ENCODE measurements at regions not wholly inside any gene's neighbourhood (a gene's known extent, or its start where the extent isn't known, plus 50 kb on each side); places are given as distances from the start of the nearest gene placed in this dataset.

GRCh38 chr6:18785810-18786490 lies 398.8 kb downstream of the RNF144B start:
- FAIRE-seq = no peak
- TF ChIP-seq TAF1 (IDR thresholded peaks at IDR 0.05; ENCODE audit: low read depth, low read length) = no peak
- TF ChIP-seq SPI1 (IDR thresholded peaks at IDR 0.05; ENCODE audit: low read depth, low read length) = no peak
- TF ChIP-seq POLR2AphosphoS5 (IDR thresholded peaks at IDR 0.05; ENCODE audit: low read depth, low read length) = no peak
- TF ChIP-seq POU2F2 (IDR thresholded peaks at IDR 0.05; ENCODE audit: low read depth, low read length) = no peak
- no peak for TF ChIP-seq POLR2A (IDR thresholded peaks at IDR 0.05; ENCODE audit: low read depth, low read length)
- DNase-seq (ENCODE audit: insufficient read length, low spot score) = no peak

GRCh38 chr6:18792866-18793265 lies 405.7 kb downstream of the RNF144B start:
- TF ChIP-seq PAX5 (IDR thresholded peaks at IDR 0.05; ENCODE audit: insufficient read depth, low read length, severe bottlenecking) (no peak), TAF1 (IDR thresholded peaks at IDR 0.05; ENCODE audit: low read depth, low read length) (no peak), SPI1 (IDR thresholded peaks at IDR 0.05; ENCODE audit: low read depth, low read length) (no peak), POLR2A (IDR thresholded peaks at IDR 0.05; ENCODE audit: low read depth, low read length) (no peak), POLR2AphosphoS5 (IDR thresholded peaks at IDR 0.05; ENCODE audit: low read depth, low read length) (no peak), POU2F2 (IDR thresholded peaks at IDR 0.05; ENCODE audit: low read depth, low read length) (no peak)
- DNase-seq (ENCODE audit: insufficient read length, low spot score) (no peak), FAIRE-seq (no peak)

GRCh38 chr6:18795726-18796125 lies 408.6 kb downstream of the RNF144B start:
- no peak for TF ChIP-seq POU2F2 (IDR thresholded peaks at IDR 0.05; ENCODE audit: low read depth, low read length)
- no peak for TF ChIP-seq PAX5 (IDR thresholded peaks at IDR 0.05; ENCODE audit: insufficient read depth, low read length, severe bottlenecking)
- TF ChIP-seq TAF1 (IDR thresholded peaks at IDR 0.05; ENCODE audit: low read depth, low read length) = no peak
- no peak for TF ChIP-seq SPI1 (IDR thresholded peaks at IDR 0.05; ENCODE audit: low read depth, low read length)
- TF ChIP-seq POLR2AphosphoS5 (IDR thresholded peaks at IDR 0.05; ENCODE audit: low read depth, low read length) = no peak
- TF ChIP-seq POLR2A (IDR thresholded peaks at IDR 0.05; ENCODE audit: low read depth, low read length) = no peak
- DNase-seq (ENCODE audit: insufficient read length, low spot score) = no peak
- no peak for FAIRE-seq

GRCh38 chr6:18820725-18821124 lies 433.6 kb downstream of the RNF144B start:
- TF ChIP-seq POU2F2 (IDR thresholded peaks at IDR 0.05; ENCODE audit: low read depth, low read length) (no peak), PAX5 (IDR thresholded peaks at IDR 0.05; ENCODE audit: insufficient read depth, low read length, severe bottlenecking) (no peak), POLR2A (IDR thresholded peaks at IDR 0.05; ENCODE audit: low read depth, low read length) (no peak), SPI1 (IDR thresholded peaks at IDR 0.05; ENCODE audit: low read depth, low read length) (no peak), TAF1 (IDR thresholded peaks at IDR 0.05; ENCODE audit: low read depth, low read length) (no peak)
- DNase-seq (ENCODE audit: insufficient read length, low spot score) (no peak), FAIRE-seq (no peak)

- FAIRE-seq (no peak), DNase-seq (ENCODE audit: insufficient read length, low spot score) (no peak)
- no peak for TF ChIP-seq POLR2AphosphoS5 (IDR thresholded peaks at IDR 0.05; ENCODE audit: low read depth, low read length)
- TF ChIP-seq POLR2A (IDR thresholded peaks at IDR 0.05; ENCODE audit: low read depth, low read length) = no peak
Observed at GRCh38 chr6:18823782-18824386, 436.7 kb downstream of the RNF144B start.

DNA sequence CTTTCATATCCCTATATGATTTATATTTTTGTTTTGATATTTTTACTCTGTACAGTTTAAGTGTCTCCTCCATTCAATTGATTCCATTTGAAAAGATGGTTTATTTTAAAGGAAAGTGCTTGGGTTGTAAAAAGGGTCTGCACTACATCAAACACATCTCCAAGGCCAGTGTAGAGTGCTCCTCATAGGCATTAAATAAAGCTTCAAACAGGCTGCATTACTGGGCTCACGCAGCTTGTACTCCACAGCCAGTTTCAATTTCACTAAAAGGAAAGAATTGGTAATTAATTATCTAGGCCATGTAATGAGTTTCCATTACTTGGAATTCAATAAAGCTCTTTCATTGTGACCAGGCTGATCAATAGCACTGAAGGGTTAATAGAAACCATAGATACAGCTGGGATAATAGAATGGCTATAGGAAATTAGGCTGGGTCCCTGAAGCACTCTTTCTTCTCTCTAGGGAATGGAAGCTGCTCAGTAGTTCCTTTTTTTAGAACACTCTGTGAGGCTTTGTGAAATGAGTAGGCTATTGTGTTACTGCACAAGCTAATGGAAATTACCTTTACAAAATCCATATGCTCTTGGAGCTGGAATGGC lies 442.2 kb downstream of the RNF144B start:
- no peak for DNase-seq (ENCODE audit: insufficient read length, low spot score)
- no peak for FAIRE-seq
- no peak for TF ChIP-seq POLR2A (IDR thresholded peaks at IDR 0.05; ENCODE audit: low read depth, low read length)
- TF ChIP-seq TAF1 (IDR thresholded peaks at IDR 0.05; ENCODE audit: low read depth, low read length) = no peak
- TF ChIP-seq POLR2AphosphoS5 (IDR thresholded peaks at IDR 0.05; ENCODE audit: low read depth, low read length) = no peak
- TF ChIP-seq PAX5 (IDR thresholded peaks at IDR 0.05; ENCODE audit: insufficient read depth, low read length, severe bottlenecking) = no peak
- TF ChIP-seq POU2F2 (IDR thresholded peaks at IDR 0.05; ENCODE audit: low read depth, low read length) = no peak
- TF ChIP-seq SPI1 (IDR thresholded peaks at IDR 0.05; ENCODE audit: low read depth, low read length) = no peak

DNA sequence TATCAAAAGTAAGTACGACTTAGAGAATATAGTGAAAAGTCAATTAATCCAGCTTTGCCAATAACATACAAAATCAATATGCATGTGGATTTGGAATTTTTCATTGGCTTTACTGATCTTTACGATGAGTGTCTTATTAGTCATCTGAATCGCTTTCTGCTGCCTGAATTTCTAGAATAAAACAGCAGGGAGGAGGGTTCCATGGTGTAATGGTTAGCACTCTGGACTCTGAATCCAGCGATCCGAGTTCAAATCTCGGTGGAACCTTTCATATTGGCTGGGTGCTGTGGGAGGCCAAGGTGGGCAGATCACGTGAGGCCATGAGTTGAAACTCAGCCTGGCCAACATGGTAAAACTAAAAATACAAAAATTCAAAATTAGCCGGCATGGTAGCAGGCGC lies 448.8 kb downstream of the RNF144B start:
- DNase-seq (ENCODE audit: insufficient read length, low spot score) = no peak
- no peak for TF ChIP-seq POU2F2 (IDR thresholded peaks at IDR 0.05; ENCODE audit: low read depth, low read length)
- no peak for TF ChIP-seq POLR2A (IDR thresholded peaks at IDR 0.05; ENCODE audit: low read depth, low read length)
- no peak for TF ChIP-seq POLR2AphosphoS5 (IDR thresholded peaks at IDR 0.05; ENCODE audit: low read depth, low read length)
- TF ChIP-seq SPI1 (IDR thresholded peaks at IDR 0.05; ENCODE audit: low read depth, low read length) = no peak
- TF ChIP-seq TAF1 (IDR thresholded peaks at IDR 0.05; ENCODE audit: low read depth, low read length) = no peak
- no peak for TF ChIP-seq PAX5 (IDR thresholded peaks at IDR 0.05; ENCODE audit: insufficient read depth, low read length, severe bottlenecking)
- FAIRE-seq = no peak

- DNase-seq (ENCODE audit: insufficient read length, low spot score) (no peak), FAIRE-seq (no peak)
- TF ChIP-seq TAF1 (IDR thresholded peaks at IDR 0.05; ENCODE audit: low read depth, low read length) (no peak), POU2F2 (IDR thresholded peaks at IDR 0.05; ENCODE audit: low read depth, low read length) (no peak), SPI1 (IDR thresholded peaks at IDR 0.05; ENCODE audit: low read depth, low read length) (no peak), PAX5 (IDR thresholded peaks at IDR 0.05; ENCODE audit: insufficient read depth, low read length, severe bottlenecking) (no peak), POLR2AphosphoS5 (IDR thresholded peaks at IDR 0.05; ENCODE audit: low read depth, low read length) (no peak), POLR2A (IDR thresholded peaks at IDR 0.05; ENCODE audit: low read depth, low read length) (no peak)
Observed at GRCh38 chr6:18837013-18837412, 449.9 kb downstream of the RNF144B start.

- DNase-seq (ENCODE audit: insufficient read length, low spot score) = no peak
- FAIRE-seq = no peak
- TF ChIP-seq TAF1 (IDR thresholded peaks at IDR 0.05; ENCODE audit: low read depth, low read length) = no peak
- no peak for TF ChIP-seq POLR2A (IDR thresholded peaks at IDR 0.05; ENCODE audit: low read depth, low read length)
- no peak for TF ChIP-seq POU2F2 (IDR thresholded peaks at IDR 0.05; ENCODE audit: low read depth, low read length)
- TF ChIP-seq PAX5 (IDR thresholded peaks at IDR 0.05; ENCODE audit: insufficient read depth, low read length, severe bottlenecking) = no peak
- no peak for TF ChIP-seq SPI1 (IDR thresholded peaks at IDR 0.05; ENCODE audit: low read depth, low read length)
- TF ChIP-seq POLR2AphosphoS5 (IDR thresholded peaks at IDR 0.05; ENCODE audit: low read depth, low read length) = no peak
Observed at GRCh38 chr6:18842534-18842933, 455.4 kb downstream of the RNF144B start.
